ENCODE measurements at regions not wholly inside any gene's neighbourhood (a gene's known extent, or its start where the extent isn't known, plus 50 kb on each side); places are given as distances from the start of the nearest gene placed in this dataset.

DNA sequence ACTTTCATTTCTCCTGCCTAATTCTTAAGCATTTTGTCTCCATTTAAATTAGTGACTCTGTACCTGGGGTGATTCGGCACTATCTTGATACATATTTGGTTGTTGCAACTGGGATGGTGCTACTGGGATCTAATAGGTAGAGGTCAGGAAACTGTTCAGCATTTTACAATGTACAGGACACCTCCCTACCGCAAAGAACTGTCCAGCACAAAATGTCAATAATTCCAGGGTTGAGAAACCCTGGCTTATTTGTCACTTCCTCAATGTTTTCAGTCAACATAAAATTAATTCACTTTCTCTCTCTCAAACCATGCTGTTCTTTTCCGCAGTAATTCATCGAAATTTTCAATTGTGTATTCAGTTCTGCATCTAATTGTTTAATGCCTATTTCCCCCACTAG is 151.4 kb upstream of the CALCR start:
- TF ChIP-seq, protein P1, sequence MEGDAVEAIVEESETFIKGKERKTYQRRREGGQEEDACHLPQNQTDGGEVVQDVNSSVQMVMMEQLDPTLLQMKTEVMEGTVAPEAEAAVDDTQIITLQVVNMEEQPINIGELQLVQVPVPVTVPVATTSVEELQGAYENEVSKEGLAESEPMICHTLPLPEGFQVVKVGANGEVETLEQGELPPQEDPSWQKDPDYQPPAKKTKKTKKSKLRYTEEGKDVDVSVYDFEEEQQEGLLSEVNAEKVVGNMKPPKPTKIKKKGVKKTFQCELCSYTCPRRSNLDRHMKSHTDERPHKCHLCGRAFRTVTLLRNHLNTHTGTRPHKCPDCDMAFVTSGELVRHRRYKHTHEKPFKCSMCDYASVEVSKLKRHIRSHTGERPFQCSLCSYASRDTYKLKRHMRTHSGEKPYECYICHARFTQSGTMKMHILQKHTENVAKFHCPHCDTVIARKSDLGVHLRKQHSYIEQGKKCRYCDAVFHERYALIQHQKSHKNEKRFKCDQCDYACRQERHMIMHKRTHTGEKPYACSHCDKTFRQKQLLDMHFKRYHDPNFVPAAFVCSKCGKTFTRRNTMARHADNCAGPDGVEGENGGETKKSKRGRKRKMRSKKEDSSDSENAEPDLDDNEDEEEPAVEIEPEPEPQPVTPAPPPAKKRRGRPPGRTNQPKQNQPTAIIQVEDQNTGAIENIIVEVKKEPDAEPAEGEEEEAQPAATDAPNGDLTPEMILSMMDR (IDR thresholded peaks at IDR 0.05; ENCODE audit: unreplicated experiment) = no peak
- intact Hi-C loops (cut with micrococcal nuclease) = no loop called here
- Mint-ChIP-seq H3K27ac (ENCODE audit: low read depth, unreplicated experiment) (no peak overlapping the region), H3K27me3 (ENCODE audit: insufficient read depth, unreplicated experiment) (peaks cover 34% of the 10 kb centered on the region), H3K9me3 (ENCODE audit: unreplicated experiment) (no peaks in the 10 kb centered on the region), H3K4me1 (ENCODE audit: insufficient read depth, unreplicated experiment) (no peaks in the 10 kb centered on the region), H3K36me3 (ENCODE audit: insufficient read depth, unreplicated experiment) (no peaks in the 10 kb centered on the region), H3K4me3 (ENCODE audit: unreplicated experiment) (no peak overlapping the region)
- ChIA-PET CTCF (no interaction called here), POLR2A (no interaction called here)
- no peak for DNase-seq (ENCODE audit: unreplicated experiment)
- BruUV-seq (replicated peaks) = no TSS peak

DNA sequence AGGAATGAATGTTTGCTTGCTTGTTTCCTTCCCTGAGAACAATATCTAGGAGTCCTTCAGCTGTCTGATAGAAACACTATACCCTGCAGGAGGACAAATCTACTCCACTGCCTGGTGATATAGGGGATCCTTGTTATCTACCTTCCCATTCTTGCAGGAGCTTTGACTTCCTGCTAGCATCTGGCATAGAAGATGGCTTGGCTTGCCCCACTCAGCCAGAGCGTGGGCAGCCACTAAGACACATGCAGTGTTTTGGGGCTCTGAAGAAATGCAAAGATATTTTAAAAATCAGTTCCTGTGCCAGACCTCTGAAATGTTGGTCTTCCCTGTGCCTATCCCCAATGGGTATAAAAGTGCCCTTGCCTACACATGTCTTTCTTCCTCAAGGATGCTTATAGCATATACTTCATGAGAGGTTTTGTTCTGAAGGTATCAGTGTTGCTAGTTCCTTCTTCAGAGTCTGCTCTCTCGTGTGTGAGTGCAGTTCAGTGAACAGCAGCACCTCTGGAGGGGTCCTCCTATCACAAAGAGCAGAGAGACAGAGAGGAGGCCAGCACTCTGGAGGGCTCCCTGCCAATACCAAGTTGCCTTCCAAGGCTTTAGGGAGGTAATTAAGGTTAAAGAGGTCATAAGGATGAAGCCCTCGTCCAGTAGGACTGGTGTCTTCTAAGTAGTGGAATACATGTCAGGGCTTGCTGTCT is 149.1 kb upstream of the CALCR start:
- no peak overlapping the region for H3K4me3 Mint-ChIP-seq (ENCODE audit: unreplicated experiment)
- intact Hi-C loops (cut with micrococcal nuclease) = no loop called here
- POLR2A ChIA-PET = no interaction called here
- peaks cover 8% of the 10 kb centered on the region for H3K4me1 Mint-ChIP-seq (ENCODE audit: insufficient read depth, unreplicated experiment)
- DNase-seq (ENCODE audit: unreplicated experiment) = no peak
- no peaks in the 10 kb centered on the region for H3K9me3 Mint-ChIP-seq (ENCODE audit: unreplicated experiment)
- no peak overlapping the region for H3K27ac Mint-ChIP-seq (ENCODE audit: low read depth, unreplicated experiment)
- TF ChIP-seq, protein P1 (IDR thresholded peaks at IDR 0.05; ENCODE audit: unreplicated experiment) = no peak
- H3K27me3 Mint-ChIP-seq (ENCODE audit: insufficient read depth, unreplicated experiment) = peaks cover 30% of the 10 kb centered on the region
- no TSS peak for BruUV-seq (replicated peaks)
- CTCF ChIA-PET = interaction anchor here (0.7 kb wide), 1 partner anchor 28 kb away, joined by 3 read pairs; no protein-coding TSS in a partner anchor
- no peaks in the 10 kb centered on the region for H3K36me3 Mint-ChIP-seq (ENCODE audit: insufficient read depth, unreplicated experiment)

DNA sequence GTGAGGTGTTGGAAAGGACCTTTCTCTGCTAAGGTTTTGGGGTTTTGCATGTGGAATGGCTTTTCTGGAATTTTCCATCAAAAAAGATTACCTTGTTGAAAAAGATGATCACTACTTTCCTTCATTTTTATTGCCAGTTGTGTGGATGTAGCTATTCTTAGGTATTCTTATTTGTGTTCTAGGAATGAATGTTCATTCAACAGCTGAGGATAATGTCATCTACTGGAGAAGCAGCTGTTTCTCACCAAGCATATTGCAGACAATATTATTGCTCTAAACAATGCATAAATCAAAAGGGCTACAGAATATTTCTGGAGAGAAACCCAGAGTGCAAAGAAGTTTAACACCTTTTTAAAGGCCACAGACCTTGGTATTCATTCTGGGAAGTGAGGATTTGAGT is 145.6 kb upstream of the CALCR start:
- H3K9me3 Mint-ChIP-seq (ENCODE audit: unreplicated experiment) = no peaks in the 10 kb centered on the region
- no peak for DNase-seq (ENCODE audit: unreplicated experiment)
- POLR2A ChIA-PET = no interaction called here
- no peak overlapping the region for H3K4me3 Mint-ChIP-seq (ENCODE audit: unreplicated experiment)
- TF ChIP-seq, protein P1 (IDR thresholded peaks at IDR 0.05; ENCODE audit: unreplicated experiment) = no peak
- intact Hi-C loops (cut with micrococcal nuclease) = no loop called here
- no peaks in the 10 kb centered on the region for H3K36me3 Mint-ChIP-seq (ENCODE audit: insufficient read depth, unreplicated experiment)
- CTCF ChIA-PET = no interaction called here
- H3K4me1 Mint-ChIP-seq (ENCODE audit: insufficient read depth, unreplicated experiment) = peaks cover 18% of the 10 kb centered on the region
- BruUV-seq (replicated peaks) = no TSS peak
- no peak overlapping the region for H3K27ac Mint-ChIP-seq (ENCODE audit: low read depth, unreplicated experiment)
- H3K27me3 Mint-ChIP-seq (ENCODE audit: insufficient read depth, unreplicated experiment) = peaks cover 32% of the 10 kb centered on the region

DNA sequence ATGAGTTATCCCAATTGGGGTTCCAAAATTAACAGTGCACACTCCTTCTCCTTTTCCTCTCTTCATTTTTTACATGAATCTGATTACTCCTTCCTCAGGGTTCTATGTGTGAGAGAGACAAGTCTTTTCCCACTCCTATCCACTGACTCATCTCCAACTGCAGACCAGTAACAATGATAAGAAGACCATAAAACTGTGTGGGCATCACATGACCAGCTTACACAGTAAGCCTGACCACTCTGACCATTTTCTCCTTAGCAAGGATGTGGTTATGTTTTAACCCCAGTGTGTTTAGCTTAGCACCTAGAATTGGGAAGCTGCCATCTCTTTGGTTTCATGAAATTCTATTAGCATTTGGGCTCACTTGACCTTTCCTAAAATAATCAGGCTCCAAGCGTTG is 145.0 kb upstream of the CALCR start:
- no peak overlapping the region for H3K27ac Mint-ChIP-seq (ENCODE audit: low read depth, unreplicated experiment)
- H3K4me1 Mint-ChIP-seq (ENCODE audit: insufficient read depth, unreplicated experiment) = peaks cover 18% of the 10 kb centered on the region
- CTCF ChIA-PET = no interaction called here
- intact Hi-C loops (cut with micrococcal nuclease) = loop anchor here (10.0 kb wide), 1 partner anchor 205 kb away; the partner anchor contains the start of gene GNG11
- TF ChIP-seq, protein P1 (IDR thresholded peaks at IDR 0.05; ENCODE audit: unreplicated experiment) = no peak
- no peak overlapping the region for H3K4me3 Mint-ChIP-seq (ENCODE audit: unreplicated experiment)
- POLR2A ChIA-PET = no interaction called here
- no TSS peak for BruUV-seq (replicated peaks)
- no peaks in the 10 kb centered on the region for H3K9me3 Mint-ChIP-seq (ENCODE audit: unreplicated experiment)
- peaks cover 32% of the 10 kb centered on the region for H3K27me3 Mint-ChIP-seq (ENCODE audit: insufficient read depth, unreplicated experiment)
- no peak for DNase-seq (ENCODE audit: unreplicated experiment)
- H3K36me3 Mint-ChIP-seq (ENCODE audit: insufficient read depth, unreplicated experiment) = no peaks in the 10 kb centered on the region
